ENCODE measurements at regions not wholly inside any gene's neighbourhood (a gene's known extent, or its start where the extent isn't known, plus 50 kb on each side); places are given as distances from the start of the nearest gene placed in this dataset.

DNA sequence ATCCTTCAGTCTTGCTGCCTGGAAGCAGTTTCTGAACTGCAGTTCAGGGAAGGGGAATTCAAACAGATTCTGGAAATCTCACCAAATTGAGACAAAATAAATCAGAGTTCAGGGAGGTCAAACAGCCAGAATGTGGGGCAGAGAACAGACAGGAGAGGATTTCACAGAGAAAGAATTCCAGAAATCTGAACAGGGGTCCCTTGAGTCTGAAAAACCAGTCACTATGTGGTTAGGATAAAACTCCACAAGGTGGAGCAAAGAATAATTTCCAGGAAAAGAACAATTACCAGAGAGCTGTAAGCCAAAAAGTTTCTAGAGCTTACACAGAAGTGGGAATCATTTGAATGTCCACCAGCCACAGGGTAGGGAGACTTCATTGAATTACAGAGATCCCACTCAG lies 84.7 kb downstream of the URB2 start:
- no peak overlapping the region for H3K27ac ChIP-seq (ENCODE audit: low read length)
- no peaks in the 10 kb centered on the region for H3K4me1 ChIP-seq (ENCODE audit: control insufficient read depth, insufficient read depth, low read length)
- no peak overlapping the region for H3K4me3 ChIP-seq (ENCODE audit: low read length)
- no peaks in the 10 kb centered on the region for H3K9me3 ChIP-seq (replicated peaks; ENCODE audit: control insufficient read depth, low read depth, low read length)
- H3K27me3 ChIP-seq (ENCODE audit: control insufficient read depth, insufficient read depth, low read length): no peaks in the 10 kb centered on the region
- no peaks in the 10 kb centered on the region for H3K36me3 ChIP-seq (ENCODE audit: control insufficient read depth, insufficient read depth, low read length)
- DNase-seq: peak; percentile 28

DNA sequence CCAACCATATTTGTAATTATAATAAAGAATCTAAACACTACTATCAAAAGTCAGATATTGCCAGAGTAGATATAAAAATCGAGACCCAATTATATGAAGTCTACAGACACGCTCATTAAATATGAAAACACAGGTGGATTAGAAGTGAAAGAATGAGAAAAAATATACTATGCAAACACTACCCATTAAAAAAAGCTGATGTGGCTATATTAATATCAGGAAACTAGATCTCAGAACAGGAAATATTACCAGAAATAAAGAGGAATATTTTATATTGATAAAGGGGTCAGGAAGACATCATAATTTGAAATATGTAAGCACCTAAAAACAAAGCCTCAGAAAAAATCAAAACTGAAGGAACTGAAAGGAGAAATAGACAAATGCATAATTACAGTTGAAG lies 88.3 kb downstream of the URB2 start:
- Histone ChIP-seq H3K27ac (ENCODE audit: low read length) (no peak overlapping the region), H3K36me3 (ENCODE audit: control insufficient read depth, insufficient read depth, low read length) (no peaks in the 10 kb centered on the region), H3K27me3 (ENCODE audit: control insufficient read depth, insufficient read depth, low read length) (no peaks in the 10 kb centered on the region), H3K4me1 (ENCODE audit: control insufficient read depth, insufficient read depth, low read length) (peaks cover 5% of the 10 kb centered on the region), H3K4me3 (ENCODE audit: low read length) (no peak overlapping the region), H3K9me3 (replicated peaks; ENCODE audit: control insufficient read depth, low read depth, low read length) (no peaks in the 10 kb centered on the region)
- no peak for DNase-seq
- whole genome bisulfite sequencing (ENCODE audit: insufficient coverage): no CpG with 5 or more reads among the region's 2 CpGs

DNA sequence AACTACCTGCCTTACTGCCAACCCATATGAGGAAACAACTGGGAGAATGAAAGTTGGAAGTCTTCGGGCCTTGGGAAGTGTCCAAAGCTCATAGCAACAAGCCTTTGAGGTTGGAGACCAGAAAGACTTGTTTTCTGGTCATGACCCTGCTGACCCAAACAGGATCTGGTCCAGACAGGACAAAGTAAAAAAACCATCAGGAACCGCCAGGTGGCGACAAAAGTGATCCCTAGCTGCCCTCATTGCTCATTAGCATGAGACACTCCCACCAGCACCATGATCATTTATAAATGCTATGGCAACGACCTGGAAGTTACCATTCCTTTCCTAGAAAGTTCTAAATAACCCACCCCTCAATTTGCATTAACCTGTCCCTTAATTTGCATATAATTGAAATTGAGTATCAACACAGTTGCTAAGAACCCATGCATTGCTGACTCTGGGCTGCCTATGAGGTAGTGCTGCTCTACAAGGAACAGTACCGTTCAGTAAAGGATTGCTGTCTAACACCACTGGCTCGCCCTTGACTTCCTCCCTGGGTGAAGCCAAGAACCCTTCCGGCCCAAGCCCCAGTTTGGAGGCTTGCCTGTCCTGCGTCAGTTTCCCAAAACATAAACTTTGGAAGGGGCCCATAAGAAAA lies 89.0 kb downstream of the URB2 start:
- peak; percentile 6 for DNase-seq
- Histone ChIP-seq H3K27me3 (ENCODE audit: control insufficient read depth, insufficient read depth, low read length) (no peaks in the 10 kb centered on the region), H3K4me1 (ENCODE audit: control insufficient read depth, insufficient read depth, low read length) (peaks cover 5% of the 10 kb centered on the region), H3K27ac (ENCODE audit: low read length) (no peak overlapping the region), H3K36me3 (ENCODE audit: control insufficient read depth, insufficient read depth, low read length) (no peaks in the 10 kb centered on the region), H3K4me3 (ENCODE audit: low read length) (no peak overlapping the region), H3K9me3 (replicated peaks; ENCODE audit: control insufficient read depth, low read depth, low read length) (peaks cover 2% of the 10 kb centered on the region)
- 81% methylated on average over 5 of the region's 8 CpGs for WGBS (ENCODE audit: insufficient coverage)

DNA sequence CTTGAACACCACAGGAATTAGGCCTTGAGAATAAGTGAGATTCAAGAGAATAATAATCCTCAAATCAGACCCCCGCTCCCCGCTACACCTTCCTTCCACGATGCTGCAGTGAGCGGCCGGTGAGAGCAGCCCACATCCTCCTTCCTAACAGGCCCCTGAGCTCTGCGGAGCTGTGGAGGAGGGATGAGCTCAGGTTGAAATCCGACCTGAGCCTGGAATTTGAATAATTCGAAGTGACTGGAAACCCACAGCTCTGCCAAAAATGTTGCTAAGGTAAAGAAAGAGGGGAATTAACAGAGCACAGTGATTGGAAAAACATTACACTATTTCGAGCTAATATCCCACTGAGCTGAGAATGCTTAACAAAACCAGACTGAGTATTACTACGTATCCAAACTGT lies 90.0 kb downstream of the URB2 start:
- DNase-seq: peak; percentile 85
- Histone ChIP-seq H3K27me3 (ENCODE audit: control insufficient read depth, insufficient read depth, low read length) (no peaks in the 10 kb centered on the region), H3K36me3 (ENCODE audit: control insufficient read depth, insufficient read depth, low read length) (no peaks in the 10 kb centered on the region), H3K4me1 (ENCODE audit: control insufficient read depth, insufficient read depth, low read length) (peaks cover 5% of the 10 kb centered on the region), H3K27ac (ENCODE audit: low read length) (peak overlapping the region; percentile 54), H3K9me3 (replicated peaks; ENCODE audit: control insufficient read depth, low read depth, low read length) (peaks cover 2% of the 10 kb centered on the region), H3K4me3 (ENCODE audit: low read length) (no peak overlapping the region)
- 42% methylated on average over 2 of the region's 10 CpGs for WGBS (ENCODE audit: insufficient coverage)

DNA sequence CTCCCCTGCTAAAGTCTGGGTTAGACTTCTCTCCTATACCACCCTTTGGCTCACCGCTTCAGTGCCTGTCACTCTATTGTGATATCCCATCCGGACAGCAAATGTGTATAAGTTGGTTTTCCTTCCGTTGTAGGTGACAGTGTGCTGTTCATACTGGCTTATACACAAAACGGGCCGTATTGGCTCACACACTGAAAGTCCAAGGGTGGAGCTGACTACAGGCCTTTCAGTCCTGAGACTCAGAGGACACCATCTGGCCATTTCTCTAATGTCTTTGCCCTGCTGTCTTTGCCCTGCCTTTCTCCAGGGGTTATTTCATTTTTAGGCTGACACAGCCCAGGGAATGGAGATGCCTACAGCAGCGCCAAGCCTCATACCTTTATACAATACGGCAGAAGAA lies 90.7 kb downstream of the URB2 start:
- no peaks in the 10 kb centered on the region for H3K36me3 ChIP-seq (ENCODE audit: control insufficient read depth, insufficient read depth, low read length)
- whole genome bisulfite sequencing (ENCODE audit: insufficient coverage): 79% methylated on average over 6 of the region's 7 CpGs
- peak; percentile 18 for DNase-seq
- H3K27ac ChIP-seq (ENCODE audit: low read length): peak overlapping the region; percentile 54
- H3K9me3 ChIP-seq (replicated peaks; ENCODE audit: control insufficient read depth, low read depth, low read length): peaks cover 5% of the 10 kb centered on the region
- H3K4me1 ChIP-seq (ENCODE audit: control insufficient read depth, insufficient read depth, low read length): peaks cover 5% of the 10 kb centered on the region
- H3K27me3 ChIP-seq (ENCODE audit: control insufficient read depth, insufficient read depth, low read length): no peaks in the 10 kb centered on the region
- no peak overlapping the region for H3K4me3 ChIP-seq (ENCODE audit: low read length)

DNA sequence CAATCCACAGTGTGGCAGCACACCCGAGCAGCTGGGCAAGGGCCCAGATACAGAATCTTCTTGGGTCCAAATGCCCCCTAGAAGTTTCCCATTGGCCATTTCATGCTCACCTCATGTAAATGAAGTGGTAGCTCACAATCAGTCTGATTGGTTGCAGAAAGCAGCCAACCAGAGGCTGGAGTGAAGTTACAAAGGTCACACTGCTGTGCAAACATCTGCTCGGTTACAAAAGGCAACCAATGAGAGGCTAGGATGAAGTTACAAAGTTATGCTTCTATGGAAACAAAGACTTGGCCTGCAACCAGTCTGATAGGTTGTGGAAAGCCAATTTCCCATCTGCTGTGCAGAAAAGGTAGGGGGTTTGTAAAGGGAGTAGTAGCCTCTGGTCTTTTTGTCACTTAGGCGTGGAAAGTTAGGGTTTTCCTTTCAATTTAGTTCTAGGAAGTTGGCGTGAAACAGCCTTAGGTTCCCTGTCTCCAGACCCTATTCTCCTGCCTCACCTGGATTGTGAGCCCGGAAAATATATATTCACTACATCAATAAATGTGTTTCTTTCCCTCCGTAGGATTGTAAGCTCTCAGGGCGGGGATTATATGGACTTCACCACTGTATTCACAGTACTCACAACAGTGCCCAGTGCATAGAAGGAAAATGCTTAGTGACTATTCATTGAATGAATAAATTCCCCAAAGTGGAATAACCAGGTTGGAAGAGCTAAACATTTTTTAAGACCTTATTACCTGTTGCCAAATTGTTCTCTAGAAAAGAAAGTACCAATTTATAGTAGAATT lies 91.9 kb downstream of the URB2 start:
- 63% methylated on average over 4 of the region's 7 CpGs for WGBS (ENCODE audit: insufficient coverage)
- no peaks in the 10 kb centered on the region for H3K36me3 ChIP-seq (ENCODE audit: control insufficient read depth, insufficient read depth, low read length)
- H3K4me1 ChIP-seq (ENCODE audit: control insufficient read depth, insufficient read depth, low read length): peaks cover 5% of the 10 kb centered on the region
- peak; percentile 89 for DNase-seq
- no peak overlapping the region for H3K4me3 ChIP-seq (ENCODE audit: low read length)
- H3K9me3 ChIP-seq (replicated peaks; ENCODE audit: control insufficient read depth, low read depth, low read length): peaks cover 7% of the 10 kb centered on the region
- H3K27me3 ChIP-seq (ENCODE audit: control insufficient read depth, insufficient read depth, low read length): no peaks in the 10 kb centered on the region
- peak overlapping the region; percentile 62 for H3K27ac ChIP-seq (ENCODE audit: low read length)

DNA sequence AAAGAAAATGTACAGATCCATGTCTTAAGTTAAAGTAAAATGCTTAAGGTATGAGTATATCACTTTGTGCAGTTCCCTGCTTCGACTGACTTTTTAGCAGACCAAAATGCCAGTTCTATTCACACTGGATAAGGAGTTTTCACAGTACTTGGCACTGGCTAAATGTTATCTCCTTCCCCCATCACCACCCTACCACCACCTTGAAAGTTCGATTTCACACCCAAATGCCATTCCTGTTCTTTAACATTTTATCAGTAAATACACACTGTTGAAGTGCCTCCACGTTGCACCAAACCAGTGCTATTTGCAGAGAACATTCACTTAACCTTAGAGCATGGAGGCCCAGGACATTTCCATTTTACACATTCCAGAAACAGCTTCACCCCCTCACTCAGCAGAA lies 100.0 kb downstream of the URB2 start:
- H3K9me3 ChIP-seq (replicated peaks; ENCODE audit: control insufficient read depth, low read depth, low read length): peaks cover 7% of the 10 kb centered on the region
- H3K4me3 ChIP-seq (ENCODE audit: low read length): no peak overlapping the region
- no peaks in the 10 kb centered on the region for H3K4me1 ChIP-seq (ENCODE audit: control insufficient read depth, insufficient read depth, low read length)
- H3K27ac ChIP-seq (ENCODE audit: low read length): no peak overlapping the region
- H3K27me3 ChIP-seq (ENCODE audit: control insufficient read depth, insufficient read depth, low read length): no peaks in the 10 kb centered on the region
- WGBS (ENCODE audit: insufficient coverage): 62% methylated on average over 3 of the region's 3 CpGs
- no peaks in the 10 kb centered on the region for H3K36me3 ChIP-seq (ENCODE audit: control insufficient read depth, insufficient read depth, low read length)
- DNase-seq: no peak

DNA sequence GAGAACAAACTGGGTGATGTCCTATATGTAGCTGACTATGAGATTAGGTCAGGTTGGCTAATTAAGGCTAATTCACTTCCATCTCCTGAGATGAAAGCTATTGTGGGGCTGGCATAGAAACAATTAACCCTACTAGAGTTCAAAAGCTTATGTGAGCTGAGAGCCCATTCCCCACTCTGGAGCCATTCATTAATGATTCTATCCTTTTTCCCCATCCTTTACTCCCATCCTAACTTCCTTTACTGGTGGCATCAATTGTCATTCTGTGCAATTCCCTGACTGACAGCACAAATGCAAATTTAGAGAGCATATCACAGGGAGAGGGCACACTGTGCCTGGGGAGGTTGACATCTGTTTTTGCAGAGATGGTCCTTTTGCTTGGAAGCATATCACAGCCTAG lies 103.9 kb downstream of the URB2 start:
- Histone ChIP-seq H3K27me3 (ENCODE audit: control insufficient read depth, insufficient read depth, low read length) (no peaks in the 10 kb centered on the region), H3K9me3 (replicated peaks; ENCODE audit: control insufficient read depth, low read depth, low read length) (no peaks in the 10 kb centered on the region), H3K4me3 (ENCODE audit: low read length) (no peak overlapping the region), H3K36me3 (ENCODE audit: control insufficient read depth, insufficient read depth, low read length) (no peaks in the 10 kb centered on the region), H3K27ac (ENCODE audit: low read length) (no peak overlapping the region), H3K4me1 (ENCODE audit: control insufficient read depth, insufficient read depth, low read length) (no peaks in the 10 kb centered on the region)
- no peak for DNase-seq

DNA sequence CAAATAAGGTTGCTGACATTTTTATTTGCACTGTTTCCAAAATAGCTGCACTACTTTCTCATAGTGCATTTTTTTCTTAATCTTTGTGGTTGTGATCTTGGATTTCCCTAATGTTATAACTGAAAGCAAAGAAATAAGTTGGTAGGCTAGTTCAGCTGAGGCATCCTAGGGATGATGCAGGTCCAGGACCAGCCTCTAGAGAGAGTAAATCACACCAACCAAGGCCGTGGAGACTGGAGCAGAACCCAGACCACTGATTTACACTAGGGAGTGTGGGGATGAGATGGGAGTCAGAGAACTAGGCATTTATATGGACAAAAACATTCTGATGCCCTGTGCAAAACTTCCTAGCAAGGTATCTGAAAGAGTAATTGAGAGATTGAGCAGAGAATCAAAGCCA lies 104.5 kb downstream of the URB2 start:
- H3K27ac ChIP-seq (ENCODE audit: low read length): no peak overlapping the region
- no peaks in the 10 kb centered on the region for H3K9me3 ChIP-seq (replicated peaks; ENCODE audit: control insufficient read depth, low read depth, low read length)
- no peaks in the 10 kb centered on the region for H3K4me1 ChIP-seq (ENCODE audit: control insufficient read depth, insufficient read depth, low read length)
- no peak overlapping the region for H3K4me3 ChIP-seq (ENCODE audit: low read length)
- DNase-seq: no peak
- no CpG with 5 or more reads among the region's 1 CpG for WGBS (ENCODE audit: insufficient coverage)
- no peaks in the 10 kb centered on the region for H3K36me3 ChIP-seq (ENCODE audit: control insufficient read depth, insufficient read depth, low read length)
- no peaks in the 10 kb centered on the region for H3K27me3 ChIP-seq (ENCODE audit: control insufficient read depth, insufficient read depth, low read length)

DNA sequence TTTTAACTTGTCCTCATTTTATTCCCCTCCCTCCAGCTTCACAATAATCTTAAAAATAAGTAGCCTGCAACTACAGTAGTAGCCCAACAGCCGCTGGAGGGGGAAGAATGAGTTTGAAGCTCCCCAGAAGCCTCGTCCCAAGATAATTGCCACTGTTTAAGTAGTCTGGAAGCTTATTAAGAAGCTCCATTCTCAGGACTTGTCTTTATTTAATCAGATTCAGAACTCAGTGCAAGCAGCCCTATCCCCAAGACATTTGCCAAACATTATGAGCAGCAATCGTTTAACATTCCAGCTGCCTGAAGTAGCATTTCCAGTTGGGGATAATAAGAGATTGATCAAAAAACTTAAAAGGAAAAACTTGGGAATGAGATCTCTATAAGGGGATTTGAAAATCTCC lies 106.0 kb downstream of the URB2 start:
- Histone ChIP-seq H3K36me3 (ENCODE audit: control insufficient read depth, insufficient read depth, low read length) (no peaks in the 10 kb centered on the region), H3K4me3 (ENCODE audit: low read length) (no peak overlapping the region), H3K4me1 (ENCODE audit: control insufficient read depth, insufficient read depth, low read length) (no peaks in the 10 kb centered on the region), H3K9me3 (replicated peaks; ENCODE audit: control insufficient read depth, low read depth, low read length) (peaks cover 9% of the 10 kb centered on the region), H3K27ac (ENCODE audit: low read length) (no peak overlapping the region), H3K27me3 (ENCODE audit: control insufficient read depth, insufficient read depth, low read length) (no peaks in the 10 kb centered on the region)
- no peak for DNase-seq
- WGBS (ENCODE audit: insufficient coverage): 100% methylated on average over 1 of the region's 3 CpGs

DNA sequence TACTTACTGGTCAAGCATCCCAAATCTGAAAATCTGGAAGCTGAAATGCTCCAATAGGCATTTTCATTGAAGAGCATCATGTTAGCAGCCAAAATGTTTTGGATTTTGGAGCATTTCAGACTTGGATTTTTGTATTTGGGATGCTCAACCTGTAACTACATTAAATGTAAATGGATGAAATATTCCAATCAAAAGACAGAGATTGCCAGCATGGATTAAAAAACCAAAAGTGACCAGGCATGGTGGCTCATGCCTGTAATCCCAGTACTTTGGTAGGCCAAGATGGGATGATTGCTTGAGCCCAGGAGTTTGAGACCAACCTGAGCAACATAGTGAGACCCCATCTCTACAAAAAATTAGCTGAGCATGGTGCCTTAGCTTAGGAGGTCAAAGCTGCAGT lies 110.3 kb downstream of the URB2 start:
- H3K9me3 ChIP-seq (replicated peaks; ENCODE audit: control insufficient read depth, low read depth, low read length): peaks cover 12% of the 10 kb centered on the region
- no peaks in the 10 kb centered on the region for H3K4me1 ChIP-seq (ENCODE audit: control insufficient read depth, insufficient read depth, low read length)
- no peak overlapping the region for H3K4me3 ChIP-seq (ENCODE audit: low read length)
- DNase-seq: no peak
- no peaks in the 10 kb centered on the region for H3K36me3 ChIP-seq (ENCODE audit: control insufficient read depth, insufficient read depth, low read length)
- H3K27ac ChIP-seq (ENCODE audit: low read length): no peak overlapping the region
- no peaks in the 10 kb centered on the region for H3K27me3 ChIP-seq (ENCODE audit: control insufficient read depth, insufficient read depth, low read length)

Measured in muscle of leg (tissue), 3 donors.